Right renal pelvis (tissue), 4 donors: ENCODE measurements at regions not wholly inside any gene's neighbourhood (a gene's known extent, or its start where the extent isn't known, plus 50 kb on each side); places are given as distances from the start of the nearest gene placed in this dataset.
A peak's percentile ranks its signal among the peaks of the same experiment; 100 is the strongest.

Experiments used
- DNase-seq, 4 donors: peaks; one replicate each; pipeline ENCODE4 v3.0.0-alpha.2; 2013; ENCODE audit warnings: low read depth in 4 of 4, low spot score in 3 of 4, missing footprints in 1 of 4

- no peak for DNase-seq
These were observed 119.2 kb downstream of the CCNA1 start for GRCh38 chr13:36551445-36551844.

- DNase-seq, result no peak
These were observed 120.0 kb downstream of the CCNA1 start for GRCh38 chr13:36552334-36552733.

- no peak for DNase-seq
These were observed 120.3 kb upstream of the SERTM1 start for GRCh38 chr13:36553491-36553890.

GRCh38 chr13:36555151-36555986 is 118.5 kb upstream of the SERTM1 start:
- no peak for DNase-seq

GRCh38 chr13:36559375-36559774 is 114.4 kb upstream of the SERTM1 start:
- DNase-seq, result peak in 2 of 4 donors; percentile 25 to 45

- no peak for DNase-seq
These were observed 106.3 kb upstream of the SERTM1 start for GRCh38 chr13:36567485-36567884.

GRCh38 chr13:36570489-36570888 is 103.3 kb upstream of the SERTM1 start:
- DNase-seq, result no peak

- no peak for DNase-seq
These were observed 102.4 kb upstream of the SERTM1 start for GRCh38 chr13:36571444-36571843.

- DNase-seq, result no peak
These were observed 90.8 kb upstream of the SERTM1 start for GRCh38 chr13:36582977-36583376.

GRCh38 chr13:36599641-36600040 is 74.2 kb upstream of the SERTM1 start:
- no peak for DNase-seq

- no peak for DNase-seq
These were observed 72.6 kb upstream of the SERTM1 start for GRCh38 chr13:36601186-36601585.

- no peak for DNase-seq
These were observed 67.8 kb upstream of the SERTM1 start for GRCh38 chr13:36606060-36606459.

GRCh38 chr13:36608474-36608873 is 65.3 kb upstream of the SERTM1 start:
- no peak for DNase-seq

GRCh38 chr13:36612230-36612629 is 61.6 kb upstream of the SERTM1 start:
- no peak for DNase-seq

GRCh38 chr13:36616706-36617105 is 57.1 kb upstream of the SERTM1 start:
- no peak for DNase-seq

GRCh38 chr13:36619535-36619934 is 54.3 kb upstream of the SERTM1 start:
- DNase-seq, result no peak
